ENCODE measurements at regions not wholly inside any gene's neighbourhood (a gene's known extent, or its start where the extent isn't known, plus 50 kb on each side); places are given as distances from the start of the nearest gene placed in this dataset.

- Mint-ChIP-seq H3K4me1 (peaks cover 4% of the 10 kb centered on the region; the same call in 2 of the 3 replicates), H3K27ac (no peak overlapping the region), H3K4me3 (no peak overlapping the region), H3K9me3 (no peaks in the 10 kb centered on the region; the same call in 2 of the 3 replicates), H3K27me3 (ENCODE audit: insufficient read depth, low read depth, poor library complexity) (peaks cover 7% of the 10 kb centered on the region), H3K36me3 (ENCODE audit: low read depth) (no peaks in the 10 kb centered on the region)
- Histone ChIP-seq H3K4me3 (no peak overlapping the region), H3K36me3 (ENCODE audit: insufficient read depth) (peaks cover 7% of the 10 kb centered on the region; the same call in 1 of the 2 replicates), H3K27me3 (ENCODE audit: insufficient read depth) (no peaks in the 10 kb centered on the region), H3K4me1 (ENCODE audit: insufficient read depth) (no peaks in the 10 kb centered on the region), H3F3A (replicated peaks; ENCODE audit: low read depth) (no peaks in the 10 kb centered on the region), H3K4me2 (no peak overlapping the region), H3K27ac (ENCODE audit: low read depth) (no peak overlapping the region), H3K79me2 (replicated peaks; ENCODE audit: insufficient read depth) (no peaks in the 10 kb centered on the region), H3K9me2 (ENCODE audit: insufficient read depth) (no peaks in the 10 kb centered on the region), H4K20me1 (replicated peaks; ENCODE audit: insufficient read depth) (no peaks in the 10 kb centered on the region), H2AFZ (no peak overlapping the region)
- no peak for TF ChIP-seq STAT1 (IDR thresholded peaks at IDR 0.05; ENCODE audit: unreplicated experiment)
- TF ChIP-seq POLR2AphosphoS5 (IDR thresholded peaks at IDR 0.05; ENCODE audit: low read depth) = no peak
- no peak for TF ChIP-seq ZNF331 (CRISPR knock-in tag; IDR thresholded peaks at IDR 0.05; ENCODE audit: low read depth)
- TF ChIP-seq ZNF462 (CRISPR knock-in tag; IDR thresholded peaks at IDR 0.05) = no peak
- TF ChIP-seq NANOG (IDR thresholded peaks at IDR 0.05; ENCODE audit: borderline replicate concordance) = no peak
- no peak for TF ChIP-seq ETS1 (IDR thresholded peaks at IDR 0.05)
- ATAC-seq = no peak
- no peak for DNase-seq (ENCODE audit: low spot score)
Observed at GRCh38 chr22:49156662-49157285, 670.9 kb downstream of the BRD1 start.

All from GM23338 (cell line).